SH-SY5Y (cell line): ENCODE measurements at regions not wholly inside any gene's neighbourhood (a gene's known extent, or its start where the extent isn't known, plus 50 kb on each side); places are given as distances from the start of the nearest gene placed in this dataset.

Experiments
- GATA2 ChIP-seq: IDR thresholded peaks from 2 replicates; pipeline ENCODE4 v1.6.1; 2011; ENCODE audit warnings: mild to moderate bottlenecking, low read depth, low read length
- GATA3 ChIP-seq: IDR thresholded peaks from 2 replicates; pipeline ENCODE4 v1.6.1; 2011; ENCODE audit warnings: low read depth, mild to moderate bottlenecking, low read length, moderate library complexity

DNA sequence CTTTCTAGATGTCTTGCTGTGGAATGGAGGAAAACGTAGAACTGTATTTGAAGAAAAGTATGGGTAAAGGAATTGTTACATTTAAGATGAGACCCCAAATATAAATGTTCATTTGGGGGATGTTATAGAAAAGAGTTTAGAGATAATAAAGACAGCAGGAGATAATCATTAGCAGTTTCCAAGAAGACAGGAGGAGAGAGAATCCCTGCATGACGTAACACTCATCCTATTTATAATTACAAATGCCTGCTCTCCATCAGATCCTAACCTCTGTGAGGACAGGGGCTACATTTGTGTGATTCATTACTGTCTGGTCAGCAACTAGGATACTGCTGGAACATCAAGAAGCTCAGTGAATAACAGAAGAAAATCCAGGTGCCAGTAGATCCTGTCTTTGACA, 133.0 kb upstream of the HDDC2 start:
- TF ChIP-seq GATA2 (no peak), GATA3 (no peak)
